GM23248 (cell line): ENCODE measurements at regions not wholly inside any gene's neighbourhood (a gene's known extent, or its start where the extent isn't known, plus 50 kb on each side); places are given as distances from the start of the nearest gene placed in this dataset.

Experiments used
- DNase-seq: peaks from one replicate; pipeline ENCODE4 v3.0.0-alpha.2; 2015
- H2AFZ ChIP-seq: fragments of 200-600 bp; sonication (generic); 2 replicates; pipeline ENCODE4 v1.6.1; 2016; ENCODE audit warnings: antibody characterized with exemption
- H3F3A ChIP-seq: fragments of 200-600 bp; sonication (generic); 2 replicates; pipeline ENCODE4 v1.6.1; 2016; ENCODE audit warnings: mild to moderate bottlenecking, antibody characterized with exemption, mixed run types; ENCODE audit not compliant: insufficient read depth
- H3K27ac ChIP-seq: fragments of 200-600 bp; sonication (generic); 2 replicates; pipeline ENCODE4 v1.5.1; 2016; ENCODE audit warnings: mild to moderate bottlenecking
- H3K27me3 ChIP-seq: fragments of 200-600 bp; sonication (generic); replicated peaks from 2 replicates; pipeline ENCODE4 v1.6.1; 2016; ENCODE audit warnings: mild to moderate bottlenecking; ENCODE audit not compliant: insufficient read depth
- H3K36me3 ChIP-seq: fragments of 200-600 bp; sonication (generic); 2 replicates; pipeline ENCODE4 v1.6.1; 2016; ENCODE audit warnings: low read depth, mild to moderate bottlenecking
- H3K4me1 ChIP-seq: fragments of 200-600 bp; sonication (generic); 2 replicates; pipeline ENCODE4 v1.6.1; 2016; ENCODE audit warnings: mild to moderate bottlenecking; ENCODE audit not compliant: insufficient read depth
- H3K4me2 ChIP-seq: fragments of 200-600 bp; sonication (generic); one replicate; pipeline ENCODE4 v1.6.1; 2016; ENCODE audit warnings: mild to moderate bottlenecking; ENCODE audit not compliant: unreplicated experiment
- H3K4me3 ChIP-seq: fragments of 200-600 bp; sonication (generic); 2 replicates; pipeline ENCODE4 v1.5.1; 2016; ENCODE audit warnings: mild to moderate bottlenecking
- H3K79me2 ChIP-seq: fragments of 200-600 bp; sonication (generic); 2 replicates; pipeline ENCODE4 v1.6.1; 2016; ENCODE audit warnings: mild to moderate bottlenecking; ENCODE audit not compliant: insufficient read depth
- H3K9ac ChIP-seq: fragments of 200-600 bp; sonication (generic); 2 replicates; pipeline ENCODE4 v1.6.1; 2016; ENCODE audit warnings: mild to moderate bottlenecking
- H3K9me2 ChIP-seq: fragments of 200-600 bp; sonication (generic); 2 replicates; pipeline ENCODE4 v1.6.1; 2016; ENCODE audit warnings: mixed run types, mild to moderate bottlenecking, moderate library complexity; ENCODE audit not compliant: insufficient read depth
- H3K9me3 ChIP-seq: fragments of 200-600 bp; sonication (generic); one replicate; pipeline ENCODE4 v1.6.1; 2017; ENCODE audit warnings: low read depth
- H4K20me1 ChIP-seq: fragments of 200-600 bp; sonication (generic); 2 replicates; pipeline ENCODE4 v1.6.0; 2016; ENCODE audit not compliant: insufficient read depth
- EZH2 ChIP-seq: fragments of 200-600 bp; sonication (generic); IDR thresholded peaks from 2 replicates; pipeline ENCODE4 v1.6.1; 2018; ENCODE audit warnings: antibody characterized with exemption, mild to moderate bottlenecking; ENCODE audit not compliant: insufficient read depth, poor library complexity, severe bottlenecking
- EZH2phosphoT487 ChIP-seq: fragments of 200-600 bp; sonication (generic); IDR thresholded peaks from 2 replicates; pipeline ENCODE4 v1.6.1; 2018; ENCODE audit warnings: antibody characterized with exemption, moderate library complexity, mild to moderate bottlenecking, low read depth; ENCODE audit not compliant: insufficient read depth
- WGBS, 2 experiments: methylation state at CpG; one replicate each; pipeline ENCODE4 v1.1.6; 2015 to 2017; ENCODE audit warnings: low lambda C conversion rate in 2 of 2, low coverage in 1 of 2; ENCODE audit errors: missing lambda C conversion rate in 2 of 2; 5-methylcytosine and 5-hydroxymethylcytosine counted together
- in situ Hi-C: fragments of 300-500 bp; cut with MboI; formaldehyde crosslinking; loops from 2 replicates; pipeline ENCODE4 v1.15.0; 2020

DNA sequence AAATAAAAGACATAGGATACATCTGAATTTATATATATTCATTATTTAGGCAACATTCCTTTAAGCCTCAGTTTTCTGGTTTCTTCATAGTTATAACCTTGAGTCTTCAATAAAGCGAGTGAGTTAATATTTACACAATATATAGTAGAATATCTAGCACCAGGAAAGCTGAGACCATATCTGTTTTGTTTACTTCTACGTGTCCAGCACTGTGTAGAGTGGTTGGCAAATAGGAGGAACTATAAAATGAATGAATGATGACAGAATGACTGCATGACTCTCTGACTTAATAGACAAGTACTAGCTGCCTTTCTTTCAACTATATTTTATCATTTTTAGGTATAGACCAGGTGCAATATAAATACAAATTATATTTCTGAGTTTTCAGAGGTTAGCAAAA lies 197.8 kb upstream of the RBMS3 start:
- in situ Hi-C loops = no loop called here
- H3K9me2 ChIP-seq = no peaks in the 10 kb centered on the region
- H3K9me3 ChIP-seq = no peaks in the 10 kb centered on the region
- no peaks in the 10 kb centered on the region for H3K4me1 ChIP-seq
- no peak overlapping the region for H2AFZ ChIP-seq
- WGBS, 2 experiments = 56 to 72% methylated on average over 2 of the region's 2 CpGs
- no peak overlapping the region for H3K9ac ChIP-seq
- H4K20me1 ChIP-seq = no peaks in the 10 kb centered on the region
- no peaks in the 10 kb centered on the region for H3K36me3 ChIP-seq
- H3F3A ChIP-seq = no peaks in the 10 kb centered on the region
- TF ChIP-seq EZH2 (no peak), EZH2phosphoT487 (no peak)
- no peaks in the 10 kb centered on the region for H3K79me2 ChIP-seq
- no peak overlapping the region for H3K4me3 ChIP-seq
- DNase-seq = no peak
- H3K27ac ChIP-seq = no peak overlapping the region
- H3K27me3 ChIP-seq = no peaks in the 10 kb centered on the region
- H3K4me2 ChIP-seq = no peak overlapping the region

DNA sequence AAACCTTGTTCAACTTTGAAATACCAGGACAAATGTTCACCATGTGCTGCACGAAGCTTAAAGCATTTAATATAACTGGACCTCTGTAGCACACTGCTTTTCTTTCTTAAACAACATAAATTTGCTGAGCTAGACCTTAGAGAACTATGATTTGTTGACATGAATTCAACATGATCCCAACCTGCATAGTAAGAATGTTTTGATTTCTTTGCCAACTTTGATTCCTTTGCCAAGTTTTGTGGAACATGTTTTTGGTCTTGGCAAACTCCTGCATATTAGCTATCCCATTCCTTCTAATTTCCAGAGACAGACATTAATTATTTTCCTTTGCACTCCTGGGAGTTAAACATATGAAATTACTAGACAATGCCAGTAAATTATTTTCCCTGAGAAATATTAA lies 197.2 kb upstream of the RBMS3 start:
- no peaks in the 10 kb centered on the region for H3K27me3 ChIP-seq
- no peak for DNase-seq
- no peak overlapping the region for H3K4me2 ChIP-seq
- no peak overlapping the region for H3K27ac ChIP-seq
- no peaks in the 10 kb centered on the region for H3K9me3 ChIP-seq
- WGBS, 2 experiments = 3 to 12% methylated on average over 1 of the region's 1 CpG
- H3F3A ChIP-seq = no peaks in the 10 kb centered on the region
- no peak overlapping the region for H3K4me3 ChIP-seq
- H3K4me1 ChIP-seq = no peaks in the 10 kb centered on the region
- H3K9me2 ChIP-seq = no peaks in the 10 kb centered on the region
- H4K20me1 ChIP-seq = no peaks in the 10 kb centered on the region
- H3K79me2 ChIP-seq = no peaks in the 10 kb centered on the region
- no peak for TF ChIP-seq EZH2phosphoT487
- no peak for TF ChIP-seq EZH2
- in situ Hi-C loops = no loop called here
- no peaks in the 10 kb centered on the region for H3K36me3 ChIP-seq
- no peak overlapping the region for H3K9ac ChIP-seq
- no peak overlapping the region for H2AFZ ChIP-seq

DNA sequence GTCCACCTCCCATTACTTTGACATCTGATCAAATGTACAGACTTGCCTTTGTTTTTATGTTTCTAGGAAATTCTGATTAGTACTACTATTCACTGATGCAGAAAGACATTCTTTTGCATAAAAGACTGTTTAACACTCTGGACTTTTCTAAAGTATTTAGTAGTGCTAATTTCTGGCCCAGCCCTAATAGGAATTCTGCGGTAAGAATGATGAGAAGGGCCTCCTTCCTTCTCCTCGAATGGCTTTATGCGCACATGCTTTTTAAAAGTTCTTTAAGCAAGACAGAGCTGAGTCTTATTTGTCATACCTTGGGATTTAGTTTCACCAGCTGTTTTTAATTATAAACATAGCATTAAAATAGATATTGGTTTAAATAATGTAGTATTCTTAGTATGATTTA lies 192.3 kb upstream of the RBMS3 start:
- no peaks in the 10 kb centered on the region for H4K20me1 ChIP-seq
- H3K27me3 ChIP-seq = no peaks in the 10 kb centered on the region
- H2AFZ ChIP-seq = no peak overlapping the region
- H3K9ac ChIP-seq = no peak overlapping the region
- no peaks in the 10 kb centered on the region for H3K9me3 ChIP-seq
- TF ChIP-seq EZH2phosphoT487 = no peak
- no peak for TF ChIP-seq EZH2
- DNase-seq = no peak
- 78 to 86% methylated on average over 3 of the region's 3 CpGs for WGBS, 2 experiments
- H3F3A ChIP-seq = no peaks in the 10 kb centered on the region
- no peaks in the 10 kb centered on the region for H3K9me2 ChIP-seq
- H3K4me1 ChIP-seq = no peaks in the 10 kb centered on the region
- no peak overlapping the region for H3K27ac ChIP-seq
- no peak overlapping the region for H3K4me3 ChIP-seq
- in situ Hi-C loops = no loop called here
- no peaks in the 10 kb centered on the region for H3K79me2 ChIP-seq
- no peak overlapping the region for H3K4me2 ChIP-seq
- H3K36me3 ChIP-seq = no peaks in the 10 kb centered on the region

DNA sequence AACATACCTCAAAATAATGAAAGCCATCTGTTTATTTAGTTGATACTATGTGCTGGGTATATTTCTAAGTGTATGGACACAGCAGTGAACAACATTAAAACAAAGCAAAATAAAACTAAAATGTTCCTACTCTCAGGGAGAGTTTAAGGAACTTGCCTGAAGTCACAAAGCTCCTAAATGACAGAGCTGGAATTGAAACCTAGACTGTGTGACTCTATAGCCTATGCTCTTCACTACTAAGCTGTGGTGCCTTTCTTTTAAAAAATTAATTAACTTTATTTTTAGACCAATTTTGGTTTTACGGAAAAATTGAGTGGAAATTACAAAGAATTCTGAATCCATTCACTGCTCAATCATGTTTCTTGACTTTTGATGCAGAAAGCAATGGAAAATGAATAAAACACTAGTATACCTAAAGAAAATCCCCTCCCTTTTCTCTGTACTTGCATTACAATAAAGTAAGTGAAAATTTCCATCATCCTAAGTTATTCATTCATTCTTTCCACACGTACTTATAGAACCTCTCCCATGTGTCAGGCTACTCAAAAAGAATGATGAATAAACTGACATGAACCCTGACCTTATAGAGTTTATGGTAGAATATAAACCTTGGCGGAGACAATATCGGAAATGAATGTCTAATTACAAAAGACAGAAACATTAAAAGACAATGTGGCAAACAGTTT lies 189.8 kb upstream of the RBMS3 start:
- H3K9me2 ChIP-seq = no peaks in the 10 kb centered on the region
- no peak overlapping the region for H3K27ac ChIP-seq
- H3K9me3 ChIP-seq = no peaks in the 10 kb centered on the region
- no peaks in the 10 kb centered on the region for H3K27me3 ChIP-seq
- no peaks in the 10 kb centered on the region for H3K79me2 ChIP-seq
- H2AFZ ChIP-seq = no peak overlapping the region
- H3K9ac ChIP-seq = no peak overlapping the region
- no peaks in the 10 kb centered on the region for H4K20me1 ChIP-seq
- no peak for TF ChIP-seq EZH2phosphoT487
- no peak for TF ChIP-seq EZH2
- no peaks in the 10 kb centered on the region for H3K4me1 ChIP-seq
- WGBS, 2 experiments = 82 to 88% methylated on average over 4 of the region's 4 CpGs
- no peaks in the 10 kb centered on the region for H3K36me3 ChIP-seq
- in situ Hi-C loops = no loop called here
- H3K4me3 ChIP-seq = no peak overlapping the region
- no peaks in the 10 kb centered on the region for H3F3A ChIP-seq
- H3K4me2 ChIP-seq = no peak overlapping the region
- DNase-seq = no peak
